Neural cell (in vitro differentiated cells): ENCODE measurements at regions not wholly inside any gene's neighbourhood (a gene's known extent, or its start where the extent isn't known, plus 50 kb on each side); places are given as distances from the start of the nearest gene placed in this dataset.

Experiments
- EZH2 ChIP-seq: fragments of 200-600, 300-800 bp; shearing (Covaris generic), sonication (generic); IDR thresholded peaks from 2 replicates; pipeline ENCODE4 v1.6.1; 2014; ENCODE audit warnings: antibody characterized with exemption, low read length, borderline replicate concordance, mild to moderate bottlenecking; ENCODE audit not compliant: insufficient read depth, poor library complexity, severe bottlenecking
- MXI1 ChIP-seq: fragments of 450-650 bp; conservative IDR thresholded peaks from 2 replicates; pipeline ENCODE4 v1.6.1; 2014; ENCODE audit warnings: antibody characterized with exemption, mild to moderate bottlenecking; ENCODE audit not compliant: poor library complexity, severe bottlenecking
- POLR2AphosphoS5 ChIP-seq: IDR thresholded peaks from 2 replicates; pipeline ENCODE4 v1.6.1; 2012
- TAF1 ChIP-seq: IDR thresholded peaks from 2 replicates; pipeline ENCODE4 v1.6.1; 2012; ENCODE audit warnings: low read depth
- TF ChIP-seq, protein P1 (sequence below): fragments of 450-650 bp; IDR thresholded peaks from 2 replicates; pipeline ENCODE4 v1.5.1; 2014; ENCODE audit warnings: antibody characterized with exemption, mild to moderate bottlenecking, moderate library complexity; ENCODE audit not compliant: poor library complexity, severe bottlenecking
- TF ChIP-seq, protein P2 (sequence below): IDR thresholded peaks from 2 replicates; pipeline ENCODE4 v1.6.1; 2012; ENCODE audit warnings: borderline replicate concordance

DNA sequence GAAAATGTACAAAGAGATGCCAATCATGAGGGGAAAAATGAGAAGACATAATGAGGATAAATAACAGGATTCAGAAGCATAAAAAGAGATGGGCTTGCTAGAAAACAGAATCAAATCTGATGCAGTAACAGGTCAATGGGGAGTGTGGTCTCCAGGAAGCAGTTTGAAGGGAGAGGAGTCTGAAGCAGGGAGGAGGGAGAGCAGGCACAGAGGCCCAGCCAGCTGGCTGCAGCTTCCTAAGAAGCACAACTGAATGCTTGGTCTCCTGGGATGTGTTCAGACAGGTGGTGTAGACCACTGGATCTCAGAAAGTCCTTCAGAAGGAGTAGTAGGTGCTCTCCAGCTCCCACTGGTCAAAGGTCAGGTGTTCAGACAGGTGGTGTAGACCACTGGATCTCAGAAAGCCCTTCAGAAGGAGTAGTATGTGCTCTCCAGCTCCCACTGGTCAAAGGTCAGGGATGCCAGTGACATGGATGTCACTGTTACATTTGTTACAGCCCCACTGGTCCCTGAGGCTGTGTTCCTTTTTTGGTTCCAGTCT, 68.3 kb upstream of the UBAC2 start:
- TF ChIP-seq, protein P1, sequence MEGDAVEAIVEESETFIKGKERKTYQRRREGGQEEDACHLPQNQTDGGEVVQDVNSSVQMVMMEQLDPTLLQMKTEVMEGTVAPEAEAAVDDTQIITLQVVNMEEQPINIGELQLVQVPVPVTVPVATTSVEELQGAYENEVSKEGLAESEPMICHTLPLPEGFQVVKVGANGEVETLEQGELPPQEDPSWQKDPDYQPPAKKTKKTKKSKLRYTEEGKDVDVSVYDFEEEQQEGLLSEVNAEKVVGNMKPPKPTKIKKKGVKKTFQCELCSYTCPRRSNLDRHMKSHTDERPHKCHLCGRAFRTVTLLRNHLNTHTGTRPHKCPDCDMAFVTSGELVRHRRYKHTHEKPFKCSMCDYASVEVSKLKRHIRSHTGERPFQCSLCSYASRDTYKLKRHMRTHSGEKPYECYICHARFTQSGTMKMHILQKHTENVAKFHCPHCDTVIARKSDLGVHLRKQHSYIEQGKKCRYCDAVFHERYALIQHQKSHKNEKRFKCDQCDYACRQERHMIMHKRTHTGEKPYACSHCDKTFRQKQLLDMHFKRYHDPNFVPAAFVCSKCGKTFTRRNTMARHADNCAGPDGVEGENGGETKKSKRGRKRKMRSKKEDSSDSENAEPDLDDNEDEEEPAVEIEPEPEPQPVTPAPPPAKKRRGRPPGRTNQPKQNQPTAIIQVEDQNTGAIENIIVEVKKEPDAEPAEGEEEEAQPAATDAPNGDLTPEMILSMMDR = no peak
- no peak for TF ChIP-seq MXI1
- no peak for TF ChIP-seq EZH2
- TF ChIP-seq TAF1 = no peak
- TF ChIP-seq, protein P2, sequence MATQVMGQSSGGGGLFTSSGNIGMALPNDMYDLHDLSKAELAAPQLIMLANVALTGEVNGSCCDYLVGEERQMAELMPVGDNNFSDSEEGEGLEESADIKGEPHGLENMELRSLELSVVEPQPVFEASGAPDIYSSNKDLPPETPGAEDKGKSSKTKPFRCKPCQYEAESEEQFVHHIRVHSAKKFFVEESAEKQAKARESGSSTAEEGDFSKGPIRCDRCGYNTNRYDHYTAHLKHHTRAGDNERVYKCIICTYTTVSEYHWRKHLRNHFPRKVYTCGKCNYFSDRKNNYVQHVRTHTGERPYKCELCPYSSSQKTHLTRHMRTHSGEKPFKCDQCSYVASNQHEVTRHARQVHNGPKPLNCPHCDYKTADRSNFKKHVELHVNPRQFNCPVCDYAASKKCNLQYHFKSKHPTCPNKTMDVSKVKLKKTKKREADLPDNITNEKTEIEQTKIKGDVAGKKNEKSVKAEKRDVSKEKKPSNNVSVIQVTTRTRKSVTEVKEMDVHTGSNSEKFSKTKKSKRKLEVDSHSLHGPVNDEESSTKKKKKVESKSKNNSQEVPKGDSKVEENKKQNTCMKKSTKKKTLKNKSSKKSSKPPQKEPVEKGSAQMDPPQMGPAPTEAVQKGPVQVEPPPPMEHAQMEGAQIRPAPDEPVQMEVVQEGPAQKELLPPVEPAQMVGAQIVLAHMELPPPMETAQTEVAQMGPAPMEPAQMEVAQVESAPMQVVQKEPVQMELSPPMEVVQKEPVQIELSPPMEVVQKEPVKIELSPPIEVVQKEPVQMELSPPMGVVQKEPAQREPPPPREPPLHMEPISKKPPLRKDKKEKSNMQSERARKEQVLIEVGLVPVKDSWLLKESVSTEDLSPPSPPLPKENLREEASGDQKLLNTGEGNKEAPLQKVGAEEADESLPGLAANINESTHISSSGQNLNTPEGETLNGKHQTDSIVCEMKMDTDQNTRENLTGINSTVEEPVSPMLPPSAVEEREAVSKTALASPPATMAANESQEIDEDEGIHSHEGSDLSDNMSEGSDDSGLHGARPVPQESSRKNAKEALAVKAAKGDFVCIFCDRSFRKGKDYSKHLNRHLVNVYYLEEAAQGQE = no peak
- TF ChIP-seq POLR2AphosphoS5 = no peak
